SKM-1 (cell line): ENCODE measurements at regions not wholly inside any gene's neighbourhood (a gene's known extent, or its start where the extent isn't known, plus 50 kb on each side); places are given as distances from the start of the nearest gene placed in this dataset.

ENCODE experiments used
- DNase-seq: peaks from one replicate; lab custom pipeline; 2025; ENCODE audit not compliant: unreplicated experiment; lab: John Stamatoyannopoulos, UW

DNA sequence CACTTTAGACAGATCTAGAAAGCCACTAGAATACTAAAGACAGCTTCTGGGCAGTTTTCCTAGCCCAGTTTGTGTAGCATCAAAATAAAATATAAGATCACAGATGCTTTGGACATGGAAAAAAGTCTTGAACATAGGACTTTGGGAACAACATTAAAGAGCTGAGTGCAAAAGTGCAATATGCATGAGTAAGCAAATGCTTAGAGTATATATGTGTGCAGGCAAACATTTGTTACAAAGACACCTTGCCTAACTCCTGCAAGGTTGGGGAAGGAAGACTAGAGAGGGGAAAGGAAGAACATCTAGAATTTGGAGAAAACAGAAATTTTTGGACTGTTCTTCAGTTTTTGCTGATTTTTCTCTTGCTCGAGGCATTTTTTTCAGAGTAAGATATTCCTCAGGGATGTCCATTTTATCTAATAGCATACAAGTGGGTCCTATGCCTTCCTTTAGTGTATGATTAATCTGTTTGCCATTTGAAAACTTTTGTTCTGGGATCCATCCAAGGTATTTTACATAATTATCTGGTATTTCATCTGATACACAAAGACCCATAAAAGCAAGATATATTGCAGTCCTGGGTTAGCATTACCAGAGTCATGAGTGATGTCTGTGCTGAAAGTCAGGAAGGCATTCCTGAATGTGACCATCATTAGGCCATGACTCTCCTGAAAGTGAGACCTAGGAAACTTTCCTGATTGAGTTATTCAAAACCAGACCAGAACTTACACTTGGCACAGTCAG lies 142.0 kb upstream of the RGMB start:
- DNase-seq: no peak

GRCh38 chr5:98635656-98636055 lies 137.8 kb upstream of the RGMB start:
- DNase-seq: no peak

DNA sequence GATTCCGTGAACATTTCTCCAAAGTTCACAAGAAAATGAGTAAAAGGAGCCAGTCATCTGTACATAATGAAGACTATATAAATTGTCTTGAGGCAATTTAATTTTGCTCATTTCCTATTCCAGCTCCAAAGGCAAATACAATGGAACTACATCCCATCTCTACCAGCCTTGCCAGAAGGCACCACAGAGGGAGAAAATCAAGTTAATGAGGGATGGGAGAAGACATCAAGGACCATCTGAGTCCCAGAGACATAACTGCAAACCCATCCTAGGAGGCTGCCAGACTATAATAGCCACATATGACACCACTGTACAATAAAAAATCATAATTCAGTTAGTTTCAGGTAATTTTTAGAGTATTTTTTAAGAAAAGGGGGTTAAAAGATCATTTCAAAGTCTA lies 136.3 kb upstream of the RGMB start:
- DNase-seq: no peak

GRCh38 chr5:98637557-98637956 lies 135.9 kb upstream of the RGMB start:
- no peak for DNase-seq

DNA sequence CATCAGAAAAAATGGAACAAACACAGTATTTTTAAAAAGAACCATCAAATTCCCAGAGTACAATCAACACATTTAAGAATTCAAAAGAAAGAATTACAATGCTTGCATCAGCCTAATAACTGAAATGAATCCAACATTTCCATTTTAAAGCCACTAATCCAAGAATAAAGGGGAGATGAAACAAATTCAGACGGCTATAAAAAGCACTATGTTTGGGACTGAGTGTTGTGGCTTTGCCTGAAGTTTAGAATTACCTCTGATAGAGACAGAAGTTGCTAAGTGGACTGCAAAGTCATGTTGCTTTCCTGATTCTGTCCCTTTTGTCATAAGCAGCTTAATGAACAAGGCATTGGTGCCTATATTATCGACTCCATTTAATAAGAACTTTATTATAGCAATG lies 135.4 kb upstream of the RGMB start:
- DNase-seq: no peak

GRCh38 chr5:98638701-98639100 lies 134.8 kb upstream of the RGMB start:
- no peak for DNase-seq

DNA sequence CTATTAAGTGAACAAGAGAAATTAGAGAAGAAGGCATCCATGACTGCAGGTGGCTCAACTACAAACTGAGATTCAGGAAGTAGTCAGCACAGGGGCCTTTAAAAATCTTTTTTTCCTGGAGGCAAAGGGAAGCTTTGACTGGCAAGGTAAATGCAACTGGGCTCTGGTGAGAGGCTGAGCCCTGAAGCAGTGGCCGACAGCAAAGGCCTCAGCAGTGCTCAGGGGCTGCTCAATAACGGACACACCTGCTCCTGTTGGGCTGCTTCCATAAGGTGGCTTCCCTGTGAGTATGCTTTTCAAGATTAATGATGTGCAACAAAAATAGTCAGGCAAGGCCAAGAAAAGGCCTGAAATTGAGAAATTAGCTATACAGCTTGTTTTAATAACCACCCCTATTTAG lies 134.2 kb upstream of the RGMB start:
- DNase-seq: no peak

DNA sequence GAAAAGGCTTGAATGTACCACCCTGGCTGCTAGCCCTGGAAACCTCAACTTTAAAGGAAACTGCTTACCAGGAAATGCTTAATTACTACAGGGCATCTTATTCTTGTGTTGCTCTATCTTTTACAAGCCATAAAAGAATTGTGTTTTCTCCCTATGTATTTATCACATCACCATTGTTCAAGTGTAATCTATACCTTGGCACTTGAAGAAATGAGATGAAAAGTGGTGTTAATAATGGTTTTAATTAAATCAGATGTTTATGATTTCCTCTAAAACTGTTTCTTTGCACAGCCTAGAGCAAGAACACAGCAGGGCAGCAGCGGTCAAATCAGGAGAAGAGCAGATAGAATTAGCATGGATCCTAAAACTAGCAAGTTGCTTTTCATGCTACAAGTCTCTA lies 131.8 kb upstream of the RGMB start:
- no peak for DNase-seq

- no peak for DNase-seq
Measured at GRCh38 chr5:98643569-98643968, 129.9 kb upstream of the RGMB start.

DNA sequence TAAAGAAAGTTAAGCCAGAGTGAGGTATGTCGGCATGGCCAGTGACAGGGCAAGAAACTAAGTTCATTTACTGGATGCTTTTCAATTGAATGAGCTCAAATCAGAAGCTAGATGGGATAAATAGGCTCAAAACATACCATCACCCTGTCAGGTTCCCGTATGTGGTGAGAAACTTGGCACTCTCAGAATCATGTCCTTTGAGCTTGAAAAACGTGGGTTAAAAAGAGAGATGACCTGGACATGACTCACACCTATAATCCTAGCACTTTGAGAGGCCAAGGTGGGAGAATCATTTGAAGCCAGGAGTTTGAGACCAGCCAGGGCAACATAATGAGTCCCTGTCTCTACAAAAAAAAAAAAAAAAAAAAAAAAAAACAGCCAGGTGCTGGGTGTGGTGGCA lies 121.7 kb upstream of the RGMB start:
- DNase-seq: no peak

DNA sequence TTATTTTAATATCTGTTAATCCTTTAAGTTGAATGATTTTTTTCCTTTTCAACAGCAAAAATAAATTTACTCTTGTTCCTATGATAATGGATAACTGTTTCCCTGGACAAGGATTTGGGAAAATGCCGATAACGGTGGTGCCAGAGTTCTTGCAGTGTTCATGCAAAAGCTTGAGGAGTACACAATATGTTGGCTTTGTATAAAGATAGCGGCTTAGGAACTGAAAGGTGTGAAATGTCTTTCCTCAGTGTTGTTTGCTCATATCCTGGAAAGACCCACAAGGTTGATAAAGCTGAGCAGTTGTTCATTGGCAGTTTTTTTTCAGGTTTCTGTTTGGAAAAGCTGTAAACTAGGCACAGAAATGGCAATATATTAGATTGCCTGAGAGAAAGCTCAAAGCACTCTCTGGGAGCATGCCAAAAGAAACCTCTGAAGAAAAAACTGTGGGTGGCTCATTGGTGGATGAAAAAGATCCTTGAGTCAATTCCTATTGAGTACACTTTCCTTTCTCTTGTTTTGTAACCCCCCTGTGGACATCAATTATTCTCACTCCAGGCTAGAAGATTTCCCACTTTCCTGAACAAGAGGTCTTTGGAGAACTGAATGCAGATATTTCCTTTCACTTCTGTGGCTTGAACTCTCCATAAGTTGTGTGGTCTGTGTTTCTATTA lies 117.2 kb upstream of the RGMB start:
- DNase-seq: no peak

DNA sequence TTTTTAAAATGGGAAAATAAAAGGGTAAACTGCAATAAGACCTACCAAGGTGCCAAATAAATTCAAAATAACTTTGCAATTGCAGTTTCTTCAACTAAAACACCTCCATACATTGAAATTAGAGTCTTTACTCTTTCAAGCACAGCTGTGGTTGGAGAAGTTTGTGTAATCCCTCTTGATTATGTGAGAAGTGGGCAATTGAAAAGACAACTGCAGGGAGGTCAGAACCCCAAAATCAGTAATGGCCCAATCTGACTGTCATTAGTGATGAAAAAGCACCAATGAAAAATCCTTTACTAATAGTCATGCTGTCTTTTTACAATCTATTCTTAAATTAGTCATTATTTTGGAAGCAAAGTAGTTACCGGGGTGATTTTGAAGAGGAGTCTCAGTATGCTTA lies 116.7 kb upstream of the RGMB start:
- no peak for DNase-seq

DNA sequence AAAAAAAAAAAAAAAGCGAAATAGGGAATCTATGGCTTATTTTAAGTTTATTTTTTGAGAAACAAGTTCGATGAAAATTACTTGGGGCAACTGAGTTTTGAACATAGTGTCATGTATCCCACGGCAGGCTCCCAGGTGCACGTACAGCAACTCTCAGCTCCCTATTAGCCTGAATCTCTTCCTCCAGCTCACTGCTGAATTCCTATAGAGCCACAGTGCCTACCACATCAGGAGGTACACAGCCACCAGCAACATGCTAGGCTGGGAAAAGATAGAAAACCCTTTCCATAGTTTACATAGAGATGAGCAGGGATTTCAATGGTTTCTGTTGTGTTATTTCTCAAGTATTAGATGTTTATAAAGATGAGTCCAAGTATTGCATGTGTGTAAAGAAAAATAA lies 115.9 kb upstream of the RGMB start:
- no peak for DNase-seq

- DNase-seq: no peak
Measured at GRCh38 chr5:98663521-98663920, 109.9 kb upstream of the RGMB start.

DNA sequence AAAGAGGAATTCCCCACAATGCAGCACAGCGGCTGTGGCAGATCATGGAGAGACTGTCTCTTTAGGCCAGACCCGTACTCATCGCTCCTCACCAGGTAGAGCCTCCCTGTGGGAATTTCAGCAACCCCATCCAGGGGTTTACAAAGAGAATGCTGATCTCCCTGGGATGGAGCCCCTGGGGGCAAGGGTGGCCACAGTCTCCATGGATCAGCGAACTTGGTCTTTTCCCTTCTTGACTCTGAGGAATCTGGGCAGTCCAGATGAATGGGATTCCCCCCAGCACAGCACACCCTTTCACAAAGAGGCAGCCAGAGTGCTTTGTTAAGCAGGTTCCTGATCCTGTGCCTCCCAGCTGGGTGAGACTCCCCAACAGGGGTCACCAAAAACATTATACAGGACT lies 108.7 kb upstream of the RGMB start:
- no peak for DNase-seq

GRCh38 chr5:98679963-98680362 lies 93.5 kb upstream of the RGMB start:
- peak; percentile 3 for DNase-seq

- no peak for DNase-seq
Measured at GRCh38 chr5:98690002-98690401, 83.5 kb upstream of the RGMB start.

GRCh38 chr5:98694902-98695301 lies 78.6 kb upstream of the RGMB start:
- no peak for DNase-seq

GRCh38 chr5:98698359-98698758 lies 75.1 kb upstream of the RGMB start:
- no peak for DNase-seq

- no peak for DNase-seq
Measured at GRCh38 chr5:98700730-98701129, 72.7 kb upstream of the RGMB start.

GRCh38 chr5:98705841-98706240 lies 67.6 kb upstream of the RGMB start:
- no peak for DNase-seq

DNA sequence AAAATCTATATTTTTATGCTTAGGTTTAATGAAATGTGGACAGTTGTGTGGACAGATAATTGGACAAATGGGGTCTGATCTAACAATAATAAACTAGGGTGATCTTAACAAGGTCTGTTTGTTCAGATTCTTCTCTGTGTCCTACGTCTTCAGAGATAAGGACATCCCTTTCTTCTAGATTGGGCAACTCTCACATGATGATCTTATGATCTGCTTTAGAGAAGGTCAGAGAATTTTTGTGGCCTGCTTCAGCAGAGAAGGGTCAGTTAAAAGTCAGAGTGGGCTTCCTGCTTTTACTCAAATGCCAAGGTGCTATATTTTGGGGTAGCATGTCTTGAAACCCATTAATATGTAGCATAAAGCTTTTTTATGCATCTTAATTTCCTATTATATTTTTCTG lies 63.8 kb upstream of the RGMB start:
- DNase-seq: no peak

GRCh38 chr5:98713027-98713426 lies 60.4 kb upstream of the RGMB start:
- DNase-seq: no peak
